ENCODE measurements at regions not wholly inside any gene's neighbourhood (a gene's known extent, or its start where the extent isn't known, plus 50 kb on each side); places are given as distances from the start of the nearest gene placed in this dataset.
A peak's percentile ranks its signal among the peaks of the same experiment; 100 is the strongest.

- WGBS, 2 experiments (ENCODE audit: low coverage in 1 of 2, low lambda C conversion rate in 2 of 2, missing lambda C conversion rate in 2 of 2): 61% methylated on average over 4 of the region's 4 CpGs
- no peak overlapping the region for H3K27ac ChIP-seq
- H3K79me2 ChIP-seq (ENCODE audit: insufficient read depth): no peaks in the 10 kb centered on the region
- H3K4me1 ChIP-seq (ENCODE audit: insufficient read depth): no peaks in the 10 kb centered on the region
- no peak overlapping the region for H2AFZ ChIP-seq
- H3K4me3 ChIP-seq: no peak overlapping the region
- no peak overlapping the region for H3K4me2 ChIP-seq (ENCODE audit: unreplicated experiment)
- H3K9ac ChIP-seq: no peak overlapping the region
- in situ Hi-C loops (cut with MboI): no loop called here
- no peaks in the 10 kb centered on the region for H3K36me3 ChIP-seq (ENCODE audit: low read depth)
- H3K9me2 ChIP-seq (ENCODE audit: insufficient read depth): no peaks in the 10 kb centered on the region
- no peaks in the 10 kb centered on the region for H3F3A ChIP-seq (ENCODE audit: insufficient read depth)
- H3K27me3 ChIP-seq (replicated peaks; ENCODE audit: insufficient read depth): no peaks in the 10 kb centered on the region
- TF ChIP-seq EZH2 (IDR thresholded peaks at IDR 0.05; ENCODE audit: insufficient read depth, poor library complexity, severe bottlenecking): no peak
- TF ChIP-seq EZH2phosphoT487 (IDR thresholded peaks at IDR 0.05; ENCODE audit: insufficient read depth, low read depth): no peak
- H3K9me3 ChIP-seq (ENCODE audit: low read depth): no peaks in the 10 kb centered on the region
- H4K20me1 ChIP-seq (ENCODE audit: insufficient read depth): no peaks in the 10 kb centered on the region
- DNase-seq: no peak
Measured at GRCh38 chr2:188085421-188085820, 206.3 kb upstream of the GULP1 start.

- H2AFZ ChIP-seq: no peak overlapping the region
- TF ChIP-seq EZH2phosphoT487 (IDR thresholded peaks at IDR 0.05; ENCODE audit: insufficient read depth, low read depth) (no peak), EZH2 (IDR thresholded peaks at IDR 0.05; ENCODE audit: insufficient read depth, poor library complexity, severe bottlenecking) (no peak)
- no peak overlapping the region for H3K9ac ChIP-seq
- H3K4me1 ChIP-seq (ENCODE audit: insufficient read depth): no peaks in the 10 kb centered on the region
- H3K27ac ChIP-seq: no peak overlapping the region
- DNase-seq: peak; percentile 66
- H3K4me2 ChIP-seq (ENCODE audit: unreplicated experiment): no peak overlapping the region
- 51 to 56% methylated on average over 2 of the region's 2 CpGs for WGBS, 2 experiments (ENCODE audit: low coverage in 1 of 2, low lambda C conversion rate in 2 of 2, missing lambda C conversion rate in 2 of 2)
- in situ Hi-C loops (cut with MboI): no loop called here
- H3F3A ChIP-seq (ENCODE audit: insufficient read depth): no peaks in the 10 kb centered on the region
- no peaks in the 10 kb centered on the region for H3K79me2 ChIP-seq (ENCODE audit: insufficient read depth)
- no peak overlapping the region for H3K4me3 ChIP-seq
- no peaks in the 10 kb centered on the region for H4K20me1 ChIP-seq (ENCODE audit: insufficient read depth)
- no peaks in the 10 kb centered on the region for H3K36me3 ChIP-seq (ENCODE audit: low read depth)
- no peaks in the 10 kb centered on the region for H3K27me3 ChIP-seq (replicated peaks; ENCODE audit: insufficient read depth)
- no peaks in the 10 kb centered on the region for H3K9me2 ChIP-seq (ENCODE audit: insufficient read depth)
- H3K9me3 ChIP-seq (ENCODE audit: low read depth): no peaks in the 10 kb centered on the region
Measured at GRCh38 chr2:188089901-188090300, 201.8 kb upstream of the GULP1 start.

- H3F3A ChIP-seq (ENCODE audit: insufficient read depth): no peaks in the 10 kb centered on the region
- no peak overlapping the region for H3K9ac ChIP-seq
- H3K27ac ChIP-seq: no peak overlapping the region
- H3K79me2 ChIP-seq (ENCODE audit: insufficient read depth): no peaks in the 10 kb centered on the region
- no peak overlapping the region for H2AFZ ChIP-seq
- H3K9me3 ChIP-seq (ENCODE audit: low read depth): no peaks in the 10 kb centered on the region
- DNase-seq: no peak
- no peaks in the 10 kb centered on the region for H3K4me1 ChIP-seq (ENCODE audit: insufficient read depth)
- TF ChIP-seq EZH2 (IDR thresholded peaks at IDR 0.05; ENCODE audit: insufficient read depth, poor library complexity, severe bottlenecking) (no peak), EZH2phosphoT487 (IDR thresholded peaks at IDR 0.05; ENCODE audit: insufficient read depth, low read depth) (no peak)
- no peak overlapping the region for H3K4me3 ChIP-seq
- no peaks in the 10 kb centered on the region for H4K20me1 ChIP-seq (ENCODE audit: insufficient read depth)
- H3K4me2 ChIP-seq (ENCODE audit: unreplicated experiment): no peak overlapping the region
- H3K27me3 ChIP-seq (replicated peaks; ENCODE audit: insufficient read depth): no peaks in the 10 kb centered on the region
- H3K9me2 ChIP-seq (ENCODE audit: insufficient read depth): no peaks in the 10 kb centered on the region
- no peaks in the 10 kb centered on the region for H3K36me3 ChIP-seq (ENCODE audit: low read depth)
- in situ Hi-C loops (cut with MboI): no loop called here
Measured at GRCh38 chr2:188091220-188091619, 200.5 kb upstream of the GULP1 start.

GRCh38 chr2:188092734-188093133, 198.9 kb upstream of the GULP1 start:
- Histone ChIP-seq H3K9me2 (ENCODE audit: insufficient read depth) (no peaks in the 10 kb centered on the region), H3K27me3 (replicated peaks; ENCODE audit: insufficient read depth) (no peaks in the 10 kb centered on the region), H3K9me3 (ENCODE audit: low read depth) (no peaks in the 10 kb centered on the region), H3K27ac (no peak overlapping the region), H3K79me2 (ENCODE audit: insufficient read depth) (no peaks in the 10 kb centered on the region), H3K4me2 (ENCODE audit: unreplicated experiment) (no peak overlapping the region), H4K20me1 (ENCODE audit: insufficient read depth) (no peaks in the 10 kb centered on the region), H3K9ac (no peak overlapping the region), H3K4me1 (ENCODE audit: insufficient read depth) (no peaks in the 10 kb centered on the region), H3K4me3 (no peak overlapping the region), H3F3A (ENCODE audit: insufficient read depth) (no peaks in the 10 kb centered on the region), H2AFZ (no peak overlapping the region), H3K36me3 (ENCODE audit: low read depth) (no peaks in the 10 kb centered on the region)
- in situ Hi-C loops (cut with MboI): no loop called here
- DNase-seq: no peak
- TF ChIP-seq EZH2phosphoT487 (IDR thresholded peaks at IDR 0.05; ENCODE audit: insufficient read depth, low read depth) (no peak), EZH2 (IDR thresholded peaks at IDR 0.05; ENCODE audit: insufficient read depth, poor library complexity, severe bottlenecking) (no peak)
- 64 to 81% methylated on average over 2 of the region's 2 CpGs for WGBS, 2 experiments (ENCODE audit: low coverage in 1 of 2, low lambda C conversion rate in 2 of 2, missing lambda C conversion rate in 2 of 2)

- no peaks in the 10 kb centered on the region for H3K27me3 ChIP-seq (replicated peaks; ENCODE audit: insufficient read depth)
- H4K20me1 ChIP-seq (ENCODE audit: insufficient read depth): no peaks in the 10 kb centered on the region
- no peak for DNase-seq
- no peak overlapping the region for H3K4me3 ChIP-seq
- no peaks in the 10 kb centered on the region for H3K9me3 ChIP-seq (ENCODE audit: low read depth)
- H3K9me2 ChIP-seq (ENCODE audit: insufficient read depth): no peaks in the 10 kb centered on the region
- no peak overlapping the region for H3K27ac ChIP-seq
- H3K4me1 ChIP-seq (ENCODE audit: insufficient read depth): no peaks in the 10 kb centered on the region
- H3F3A ChIP-seq (ENCODE audit: insufficient read depth): no peaks in the 10 kb centered on the region
- TF ChIP-seq EZH2phosphoT487 (IDR thresholded peaks at IDR 0.05; ENCODE audit: insufficient read depth, low read depth) (no peak), EZH2 (IDR thresholded peaks at IDR 0.05; ENCODE audit: insufficient read depth, poor library complexity, severe bottlenecking) (no peak)
- H3K9ac ChIP-seq: no peak overlapping the region
- H2AFZ ChIP-seq: peak overlapping the region; percentile 26; the same call in 1 of the 2 replicates
- H3K79me2 ChIP-seq (ENCODE audit: insufficient read depth): no peaks in the 10 kb centered on the region
- H3K4me2 ChIP-seq (ENCODE audit: unreplicated experiment): no peak overlapping the region
- WGBS, 2 experiments (ENCODE audit: low coverage in 1 of 2, low lambda C conversion rate in 2 of 2, missing lambda C conversion rate in 2 of 2): 59 to 67% methylated on average over 3 of the region's 3 CpGs
- in situ Hi-C loops (cut with MboI): no loop called here
- H3K36me3 ChIP-seq (ENCODE audit: low read depth): no peaks in the 10 kb centered on the region
Measured at GRCh38 chr2:188096910-188097309, 194.8 kb upstream of the GULP1 start.

Measured in GM23248 (cell line).